HG03432 (cell line): ENCODE measurements at regions not wholly inside any gene's neighbourhood (a gene's known extent, or its start where the extent isn't known, plus 50 kb on each side); places are given as distances from the start of the nearest gene placed in this dataset.

Source experiments
- ATAC-seq: cut with Tn5 transposase; IDR thresholded peaks from one replicate; pipeline ENCODE4 v1.9.1; 2021; ENCODE audit warnings: mild to moderate bottlenecking, moderate library complexity; ENCODE audit not compliant: unreplicated experiment

GRCh38 chr12:4056910-4057845 lies 184.0 kb upstream of the PARP11 start:
- no peak for ATAC-seq

DNA sequence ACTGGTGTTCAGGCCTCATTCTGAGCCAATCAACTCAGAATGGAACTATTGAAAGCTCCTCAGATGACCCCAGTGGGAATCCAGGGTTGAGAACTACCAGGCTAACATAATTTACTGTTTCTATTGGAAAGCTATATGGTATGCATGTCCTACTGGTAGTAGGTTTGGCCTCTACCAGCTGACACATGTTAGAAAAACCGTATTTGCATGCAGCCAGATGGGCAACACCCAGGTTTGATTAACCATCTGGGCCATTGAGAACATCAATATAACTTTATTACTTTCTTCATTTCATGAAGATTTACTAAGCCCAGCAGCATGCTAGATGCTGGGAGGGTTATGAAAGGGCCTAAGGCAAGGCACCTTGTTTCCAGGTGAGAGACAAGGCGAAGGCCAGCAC lies 181.4 kb upstream of the PARP11 start:
- ATAC-seq = no peak

DNA sequence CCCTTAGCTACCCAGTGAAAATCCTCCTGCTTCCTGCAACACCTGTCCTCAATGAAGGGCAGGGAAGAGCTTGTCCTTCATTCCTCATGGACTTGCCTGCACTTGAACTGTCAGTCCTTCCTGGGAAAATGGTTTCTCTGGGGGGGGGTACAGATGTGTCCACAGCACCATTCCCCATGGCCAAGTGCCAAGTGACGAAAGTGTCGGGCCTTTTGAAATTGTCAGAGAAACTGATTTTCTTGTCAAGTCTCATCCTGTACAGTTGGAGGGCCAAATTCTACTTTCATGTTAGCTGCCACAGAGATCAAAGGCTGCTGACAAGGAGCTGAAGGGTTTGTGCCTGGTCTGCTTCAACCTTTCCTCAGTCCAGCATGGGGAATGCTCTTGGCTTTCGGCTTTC lies 179.5 kb upstream of the PARP11 start:
- ATAC-seq = no peak

- no peak for ATAC-seq
These were observed 178.4 kb upstream of the PARP11 start for GRCh38 chr12:4051596-4051995.

DNA sequence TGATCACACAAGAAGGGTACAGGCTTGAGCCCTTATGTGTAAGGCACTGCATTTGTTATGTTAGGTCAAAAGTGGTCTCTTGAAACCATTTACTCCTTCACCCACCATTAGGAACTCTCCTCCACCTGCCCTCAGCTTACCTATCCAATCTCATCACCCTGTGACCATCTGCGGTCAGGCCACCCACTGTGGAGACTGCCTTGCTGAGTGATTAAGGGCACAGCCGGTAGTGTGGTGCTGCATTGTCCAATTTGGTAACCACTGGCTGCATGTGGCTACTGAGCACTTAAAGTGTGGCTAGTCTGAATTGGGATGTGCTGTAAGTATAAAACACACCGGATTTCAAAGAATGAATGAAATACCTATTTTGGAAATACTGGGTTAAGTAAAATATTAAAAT lies 177.1 kb upstream of the PARP11 start:
- ATAC-seq = no peak

DNA sequence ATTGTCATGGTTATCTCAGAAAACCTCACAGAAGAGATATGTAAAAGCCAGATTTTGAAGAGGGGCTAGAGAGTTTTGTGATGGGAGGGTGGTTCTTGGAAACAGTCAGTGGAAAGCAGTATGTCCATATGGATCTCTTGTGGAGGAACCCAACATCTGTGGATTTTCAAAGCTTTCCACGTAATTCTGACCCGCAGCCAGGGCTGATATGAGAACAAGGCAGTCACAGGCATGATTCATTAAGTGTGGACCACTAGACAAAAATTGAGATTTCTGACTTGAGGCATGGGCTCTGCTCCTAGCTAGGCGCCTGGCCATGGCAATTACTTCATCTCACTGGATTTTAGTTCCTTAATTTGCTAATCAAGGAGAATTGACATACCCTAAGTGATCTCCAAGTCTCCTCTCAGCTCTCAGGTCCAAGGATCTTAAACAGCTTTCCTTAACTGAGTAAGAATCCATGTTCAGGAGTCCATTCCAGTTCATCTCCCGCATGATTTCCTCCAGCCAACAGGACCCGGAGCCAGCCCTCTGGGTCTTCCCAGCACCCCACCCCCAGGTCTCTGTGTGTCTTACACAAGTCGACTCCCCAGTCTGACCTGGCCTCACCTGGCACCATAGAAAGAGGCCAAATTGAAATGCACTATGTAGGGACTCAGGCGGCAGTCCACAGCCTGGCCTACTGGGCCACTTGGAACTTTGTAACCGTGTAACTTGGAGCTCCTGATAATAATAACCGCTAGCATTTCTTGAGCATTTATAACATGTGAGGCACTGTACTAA lies 176.3 kb upstream of the PARP11 start:
- ATAC-seq = no peak

- no peak for ATAC-seq
These were observed 174.2 kb upstream of the PARP11 start for GRCh38 chr12:4047421-4047820.

- ATAC-seq = no peak
These were observed 173.3 kb upstream of the PARP11 start for GRCh38 chr12:4046495-4046840.

DNA sequence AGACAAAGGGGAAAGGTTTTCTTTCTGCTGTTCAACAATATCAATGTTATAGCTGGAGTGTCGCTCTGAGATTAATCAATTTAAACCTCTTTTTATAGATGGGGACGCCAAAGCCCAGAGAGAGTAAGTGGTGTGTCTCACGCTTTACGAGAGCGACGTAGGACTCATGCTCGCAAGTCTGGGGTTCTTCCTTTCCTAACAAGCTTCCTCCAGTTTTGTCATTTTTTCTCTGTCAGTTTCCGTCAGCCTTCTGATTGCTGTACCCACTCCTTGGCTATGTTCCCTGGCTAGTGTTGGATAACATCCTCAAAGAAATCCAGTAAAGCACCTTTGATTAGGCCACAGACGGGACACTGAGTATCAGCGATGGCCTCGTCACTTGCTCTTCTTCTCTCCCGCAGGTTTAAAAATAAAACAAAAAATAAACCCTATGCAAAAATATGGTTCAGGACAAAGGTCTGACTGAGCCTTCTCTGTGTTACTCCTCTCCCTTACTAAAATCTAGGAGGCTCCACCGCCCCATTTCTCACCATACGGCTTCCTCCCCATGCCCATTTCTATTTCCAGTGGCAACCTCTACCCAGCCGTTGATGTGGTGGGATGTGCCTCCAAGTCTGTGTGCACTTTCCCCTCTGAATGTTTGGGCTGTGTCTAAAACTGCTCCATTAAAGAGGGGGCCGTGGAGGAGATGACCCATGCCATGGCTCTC lies 172.7 kb upstream of the PARP11 start:
- no peak for ATAC-seq

DNA sequence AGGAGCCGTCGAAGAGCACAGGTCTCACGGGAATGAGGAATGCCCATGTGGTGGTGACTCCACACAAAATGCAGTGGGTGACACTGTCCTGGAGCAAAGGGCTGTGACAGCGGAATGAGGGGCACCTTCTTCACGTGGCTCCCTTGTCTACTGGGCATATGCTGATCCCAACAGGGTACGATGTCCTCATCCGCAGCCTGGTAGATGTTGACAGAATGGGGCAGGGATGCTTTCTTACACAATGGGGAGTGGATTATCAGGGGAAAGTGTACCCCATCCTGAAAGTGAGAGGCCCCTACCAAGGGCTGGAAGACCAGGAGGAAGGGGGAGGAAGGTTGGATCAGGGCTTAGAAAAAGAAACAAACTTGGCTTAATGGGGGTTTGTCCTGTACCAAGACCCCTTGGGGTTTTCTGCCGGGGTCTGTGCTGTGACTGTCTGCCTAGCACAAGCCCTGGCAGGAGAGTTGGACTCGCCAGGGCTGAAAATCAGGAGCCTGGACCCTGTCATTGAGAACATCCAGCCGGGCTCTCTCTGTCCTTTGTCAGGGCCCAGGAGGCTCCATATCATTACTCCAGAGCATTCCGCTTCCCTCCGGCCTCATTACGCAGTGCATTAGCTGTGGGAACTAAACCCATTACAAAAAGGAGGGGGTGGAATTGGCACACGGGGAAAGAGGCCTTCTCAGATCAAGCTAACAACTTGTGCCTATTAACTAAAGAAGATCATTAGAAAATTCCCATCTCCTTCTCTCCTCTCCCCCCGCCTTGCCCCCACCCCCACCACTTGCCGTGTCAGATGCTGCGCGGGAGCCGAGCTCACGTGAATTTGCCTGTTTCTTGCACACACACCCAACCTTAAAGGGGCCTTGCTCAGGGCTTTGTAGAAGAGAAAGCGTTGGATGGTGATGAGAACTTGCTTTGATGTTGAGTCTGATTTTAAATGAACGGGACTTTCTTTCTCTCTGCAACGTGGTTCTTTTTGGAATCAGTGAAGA lies 171.8 kb upstream of the PARP11 start:
- no peak for ATAC-seq

DNA sequence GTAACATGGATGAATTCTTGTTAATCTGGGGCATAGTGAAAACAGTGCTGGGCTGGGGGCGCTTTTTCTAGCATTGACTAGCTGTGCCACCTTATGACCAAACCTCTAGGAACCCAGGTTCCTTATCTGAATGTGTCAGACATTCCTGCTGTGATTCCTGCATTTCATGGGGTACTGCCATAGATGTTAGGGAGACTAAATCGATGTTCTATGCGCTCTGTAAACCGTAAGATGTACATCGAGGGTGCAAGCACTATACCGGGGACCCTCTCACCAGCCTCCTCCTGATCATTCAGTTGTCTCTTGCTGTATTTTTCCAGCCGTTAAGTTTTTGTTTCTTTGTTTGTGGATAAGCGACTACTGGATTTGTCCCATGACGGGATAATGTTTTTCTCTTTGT lies 170.9 kb upstream of the PARP11 start:
- no peak for ATAC-seq

DNA sequence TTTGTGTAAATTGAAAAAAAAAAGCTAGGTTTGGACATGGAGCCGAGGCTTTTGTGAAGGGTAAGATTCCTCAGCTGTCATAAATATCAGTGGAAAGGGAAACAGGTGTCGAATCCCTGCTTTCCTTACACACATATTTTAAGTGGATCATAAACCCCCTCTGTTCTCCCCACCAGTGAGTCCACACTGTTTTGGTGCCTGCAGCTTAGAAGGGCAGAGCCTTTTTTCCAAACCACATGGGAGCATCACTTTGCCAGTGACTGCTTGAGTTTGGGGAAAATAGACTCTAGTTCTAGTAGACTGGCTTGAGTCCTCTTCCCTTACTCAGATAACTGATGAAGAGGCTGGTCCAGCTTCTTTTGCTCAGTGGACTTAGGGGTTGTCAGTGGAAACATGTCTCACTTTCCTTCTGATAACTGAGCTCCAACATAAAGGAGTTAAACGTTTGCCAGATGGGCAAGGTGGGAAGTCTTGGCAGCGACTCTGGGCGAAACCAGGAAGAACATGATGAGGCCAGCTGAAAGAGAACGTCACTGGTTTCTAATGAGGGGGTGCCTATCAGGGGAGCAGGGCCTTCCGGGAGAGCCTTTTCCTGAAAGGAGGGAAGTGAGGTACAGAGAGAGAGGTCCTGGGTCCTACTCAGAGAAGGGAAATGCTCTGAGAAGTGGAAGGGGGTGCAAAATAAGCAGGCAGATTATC lies 168.1 kb upstream of the PARP11 start:
- ATAC-seq = no peak

DNA sequence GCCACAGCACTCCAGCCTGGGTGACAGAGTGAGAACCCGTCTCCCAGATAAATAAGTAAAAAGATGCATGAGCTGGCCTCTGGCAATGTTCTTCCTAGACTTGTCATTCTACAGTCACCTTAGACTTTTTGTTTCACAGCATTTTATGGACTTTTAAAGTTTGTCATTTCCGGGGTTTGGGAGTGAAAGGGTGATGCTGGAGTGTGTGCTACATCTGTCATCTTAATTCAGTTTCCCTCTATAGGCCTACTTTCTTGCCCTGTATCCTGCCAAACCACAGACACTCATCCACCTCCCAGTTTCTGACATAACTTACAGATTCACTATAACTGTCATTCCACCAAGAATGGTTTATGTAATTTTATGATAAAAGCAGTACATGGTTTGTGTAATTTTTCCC lies 166.7 kb upstream of the PARP11 start:
- ATAC-seq = no peak

DNA sequence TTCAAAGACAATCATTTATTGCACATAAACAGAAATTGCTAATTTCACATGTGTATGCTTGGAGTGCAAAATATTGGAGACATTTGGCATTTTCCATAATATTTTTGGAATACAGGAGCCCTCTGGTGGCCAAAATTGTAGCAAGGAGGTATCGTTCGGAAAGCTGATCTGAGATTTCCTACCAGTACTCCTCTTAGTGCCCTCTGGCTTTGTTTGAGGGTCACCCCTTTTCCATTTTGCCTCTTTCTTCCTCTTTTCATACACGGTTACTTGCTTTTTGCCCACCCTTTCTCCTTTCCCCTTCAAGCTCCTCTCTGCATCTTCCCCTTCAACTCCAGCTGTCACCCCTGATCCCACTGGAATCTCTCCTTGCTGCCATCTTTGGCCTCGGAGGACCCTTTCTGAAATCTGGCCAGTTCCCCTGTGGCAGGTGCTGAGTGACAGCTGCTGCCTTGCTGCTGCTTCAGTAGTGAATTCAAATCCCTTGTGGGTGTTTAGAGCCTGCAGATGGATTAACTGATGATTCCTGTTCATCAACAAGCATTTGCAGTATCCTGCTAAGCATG lies 164.6 kb upstream of the PARP11 start:
- ATAC-seq = no peak

DNA sequence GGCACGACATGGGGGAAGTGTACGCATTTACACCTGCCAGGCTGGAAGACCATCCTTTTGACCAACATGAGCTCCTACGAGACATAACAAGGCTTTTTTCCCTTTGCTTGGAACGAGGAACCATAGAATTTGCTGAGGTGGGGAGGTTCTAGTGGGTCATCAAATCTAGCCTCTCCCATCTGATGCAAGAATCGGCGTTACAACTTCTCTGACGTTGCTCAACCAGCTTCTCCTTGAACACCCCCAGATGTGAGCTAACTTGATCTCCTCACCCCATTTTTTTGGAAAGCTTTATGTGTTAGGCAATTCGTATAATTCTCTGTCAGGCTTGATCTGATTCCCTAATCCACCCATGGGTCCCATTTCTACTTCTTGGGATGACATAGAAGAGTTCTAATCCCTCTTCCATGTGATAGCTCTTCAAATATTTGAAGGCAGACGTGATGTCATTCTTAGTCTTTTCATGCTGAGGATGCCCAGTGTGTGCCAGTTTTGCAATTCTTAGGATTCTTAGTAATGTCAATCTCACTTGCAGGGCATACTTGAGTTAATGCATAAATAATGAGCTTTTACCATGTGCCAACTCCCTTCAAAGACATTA lies 163.6 kb upstream of the PARP11 start:
- no peak for ATAC-seq

- no peak for ATAC-seq
These were observed 161.7 kb upstream of the PARP11 start for GRCh38 chr12:4034921-4035320.

DNA sequence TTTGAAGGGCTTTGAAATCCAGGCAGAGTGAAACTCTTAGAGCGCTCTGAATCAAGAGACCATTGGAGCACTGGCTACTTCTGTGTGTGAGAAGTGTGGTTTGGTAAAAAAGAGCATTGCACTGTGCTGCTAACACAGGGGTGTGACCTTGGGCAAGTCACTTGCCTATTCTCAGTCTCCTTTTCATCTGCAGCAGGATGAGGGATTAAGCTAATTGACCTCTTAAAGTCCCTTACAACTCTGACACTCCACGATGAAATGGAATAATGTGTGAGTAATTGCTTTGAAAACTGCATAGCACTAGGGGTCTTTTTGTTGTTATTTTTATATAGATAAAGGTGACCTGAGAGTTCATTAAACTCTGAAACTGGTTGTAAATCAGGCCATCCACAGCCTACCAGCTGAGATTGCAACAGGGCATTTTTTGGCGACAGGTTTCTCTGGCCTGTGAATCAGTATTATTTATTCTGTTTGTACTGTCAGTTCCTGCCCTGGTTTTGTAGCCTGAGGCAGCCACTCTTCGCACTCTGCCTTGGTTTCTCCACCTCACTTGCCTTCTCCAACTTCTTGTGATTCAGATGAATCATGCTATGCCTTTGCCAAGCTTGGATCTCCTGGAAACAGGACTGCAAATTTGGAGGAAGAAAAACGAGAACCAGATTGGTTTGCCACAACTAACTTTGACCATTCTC lies 159.9 kb upstream of the PARP11 start:
- no peak for ATAC-seq

DNA sequence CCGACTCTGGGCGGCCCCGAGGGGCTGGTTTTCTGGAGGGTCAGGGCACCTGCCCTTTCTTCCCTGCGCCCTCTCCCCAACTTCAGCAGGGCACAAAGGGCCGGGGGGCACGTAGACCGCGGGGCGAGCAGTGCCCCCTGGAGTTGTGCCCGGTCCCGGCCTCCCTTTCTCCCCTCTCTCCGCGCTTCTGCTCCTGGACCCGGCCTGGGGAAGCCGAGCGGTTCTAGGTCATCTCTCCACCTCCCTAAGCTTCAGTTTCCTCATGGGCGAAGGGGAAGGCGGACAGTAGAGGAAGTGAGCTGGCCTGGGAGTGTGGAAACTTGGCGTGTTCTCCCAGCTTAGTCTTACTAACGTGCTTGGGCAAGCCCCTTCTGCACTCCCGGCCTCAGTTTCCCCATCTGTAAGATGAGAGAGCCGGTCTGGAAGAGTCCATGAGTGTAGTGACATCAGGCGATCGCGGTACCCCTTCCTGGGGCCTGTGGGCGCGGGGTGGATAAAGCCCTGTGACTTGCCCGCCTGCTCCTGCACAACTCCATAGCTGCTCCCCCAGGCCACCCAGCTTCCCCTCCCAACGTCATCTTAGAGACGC lies 158.6 kb upstream of the PARP11 start:
- ATAC-seq = no peak
